Neural cell (in vitro differentiated cells): ENCODE measurements at regions not wholly inside any gene's neighbourhood (a gene's known extent, or its start where the extent isn't known, plus 50 kb on each side); places are given as distances from the start of the nearest gene placed in this dataset.

Experiments used
- H2AFZ ChIP-seq: fragments of 200-600, 300-800 bp; sonication (generic), shearing (Covaris generic); 2 replicates; pipeline ENCODE4 v1.6.0; 2014; ENCODE audit warnings: low read depth, mild to moderate bottlenecking, antibody characterized with exemption, low read length, moderate library complexity
- H3F3A ChIP-seq: fragments of 200-600 bp; shearing (Covaris generic); 2 replicates; pipeline ENCODE4 v1.6.1; 2016; ENCODE audit warnings: mild to moderate bottlenecking, moderate library complexity, mixed read lengths, antibody characterized with exemption, low read length; ENCODE audit not compliant: insufficient read depth, poor library complexity, severe bottlenecking
- H3K27ac ChIP-seq: fragments of 200-600, 300-800 bp; sonication (generic), shearing (Covaris generic); 2 replicates; pipeline ENCODE4 v1.5.1; 2014; ENCODE audit warnings: mild to moderate bottlenecking, low read length, moderate library complexity
- H3K27me3 ChIP-seq: fragments of 300-800, 200-600 bp; sonication (generic), shearing (Covaris generic); 2 replicates; pipeline ENCODE4 v1.6.0; 2014; ENCODE audit warnings: mild to moderate bottlenecking, low read depth, low read length, moderate library complexity; ENCODE audit not compliant: insufficient read depth
- H3K36me3 ChIP-seq: fragments of 300-800, 200-600 bp; sonication (generic), shearing (Covaris generic); 2 replicates; pipeline ENCODE4 v1.5.1; 2014; ENCODE audit warnings: mild to moderate bottlenecking, antibody characterized with exemption, low read length, moderate library complexity; ENCODE audit not compliant: insufficient read depth
- H3K4me2 ChIP-seq: fragments of 300-800, 200-600 bp; sonication (generic), shearing (Covaris generic); 2 replicates; pipeline ENCODE4 v1.6.0; 2014; ENCODE audit warnings: mild to moderate bottlenecking, low read length
- H3K4me3 ChIP-seq: fragments of 300-800, 200-600 bp; sonication (generic), shearing (Covaris generic); 2 replicates; pipeline ENCODE4 v1.5.1; 2014; ENCODE audit warnings: mild to moderate bottlenecking, low read length, moderate library complexity
- H3K79me2 ChIP-seq: fragments of 200-600 bp; shearing (Covaris generic); replicated peaks from 2 replicates; pipeline ENCODE4 v1.6.0; 2014; ENCODE audit warnings: mild to moderate bottlenecking, low read length, moderate library complexity; ENCODE audit not compliant: insufficient read depth
- H3K9ac ChIP-seq: fragments of 300-800, 200-600 bp; sonication (generic), shearing (Covaris generic); 2 replicates; pipeline ENCODE4 v1.6.1; 2016; ENCODE audit warnings: mild to moderate bottlenecking, low read length, mixed read lengths
- H3K9me2 ChIP-seq: fragments of 200-600 bp; shearing (Covaris generic); 2 replicates; pipeline ENCODE4 v1.6.1; 2016; ENCODE audit warnings: mild to moderate bottlenecking, low read length, mixed read lengths; ENCODE audit not compliant: insufficient read depth
- H3K9me3 ChIP-seq: fragments of 200-600, 300-800 bp; sonication (generic), shearing (Covaris generic); 2 replicates; pipeline ENCODE4 v1.6.1; 2016; ENCODE audit warnings: mild to moderate bottlenecking, mixed run types, low read length, moderate library complexity, mixed read lengths
- H4K20me1 ChIP-seq: fragments of 200-600 bp; shearing (Covaris generic); 2 replicates; pipeline ENCODE4 v1.6.1; 2016; ENCODE audit warnings: mild to moderate bottlenecking, mixed run types; ENCODE audit not compliant: insufficient read depth
- CTCF ChIP-seq: fragments of 450-650 bp; IDR thresholded peaks from 2 replicates; pipeline ENCODE4 v1.5.1; 2014; ENCODE audit warnings: antibody characterized with exemption, mild to moderate bottlenecking, moderate library complexity; ENCODE audit not compliant: poor library complexity, severe bottlenecking
- EP300 ChIP-seq: fragments of 450-650 bp; conservative IDR thresholded peaks from 2 replicates; pipeline ENCODE4 v1.6.1; 2014; ENCODE audit warnings: antibody characterized with exemption, mild to moderate bottlenecking, moderate library complexity; ENCODE audit not compliant: poor library complexity, severe bottlenecking
- EZH2 ChIP-seq: fragments of 200-600, 300-800 bp; shearing (Covaris generic), sonication (generic); IDR thresholded peaks from 2 replicates; pipeline ENCODE4 v1.6.1; 2014; ENCODE audit warnings: antibody characterized with exemption, low read length, borderline replicate concordance, mild to moderate bottlenecking; ENCODE audit not compliant: insufficient read depth, poor library complexity, severe bottlenecking
- MXI1 ChIP-seq: fragments of 450-650 bp; conservative IDR thresholded peaks from 2 replicates; pipeline ENCODE4 v1.6.1; 2014; ENCODE audit warnings: antibody characterized with exemption, mild to moderate bottlenecking; ENCODE audit not compliant: poor library complexity, severe bottlenecking
- POLR2AphosphoS5 ChIP-seq: IDR thresholded peaks from 2 replicates; pipeline ENCODE4 v1.6.1; 2012
- RAD21 ChIP-seq: fragments of 450-650 bp; conservative IDR thresholded peaks from 2 replicates; pipeline ENCODE4 v1.6.1; 2014; ENCODE audit warnings: antibody characterized with exemption, mild to moderate bottlenecking, moderate library complexity
- REST ChIP-seq: IDR thresholded peaks from 2 replicates; pipeline ENCODE4 v1.6.1; 2012; ENCODE audit warnings: borderline replicate concordance
- SMC3 ChIP-seq: fragments of 450-650 bp; conservative IDR thresholded peaks from 2 replicates; pipeline ENCODE4 v1.6.1; 2014; ENCODE audit warnings: antibody characterized with exemption, mild to moderate bottlenecking, moderate library complexity; ENCODE audit not compliant: poor library complexity
- TAF1 ChIP-seq: IDR thresholded peaks from 2 replicates; pipeline ENCODE4 v1.6.1; 2012; ENCODE audit warnings: low read depth

- Histone ChIP-seq H3K36me3 (no peaks in the 10 kb centered on the region), H3F3A (no peaks in the 10 kb centered on the region), H2AFZ (no peak overlapping the region), H3K27me3 (no peaks in the 10 kb centered on the region), H3K9me2 (no peaks in the 10 kb centered on the region), H3K27ac (no peak overlapping the region), H3K4me3 (no peak overlapping the region), H4K20me1 (no peaks in the 10 kb centered on the region), H3K4me2 (no peak overlapping the region), H3K79me2 (no peaks in the 10 kb centered on the region), H3K9ac (no peak overlapping the region), H3K9me3 (no peaks in the 10 kb centered on the region)
- TF ChIP-seq POLR2AphosphoS5 (no peak), EP300 (peak; percentile 92)
Observed at GRCh38 chr4:116320859-116321258, 764.5 kb downstream of the TRAM1L1 start.

GRCh38 chr4:116303736-116304188, 781.6 kb downstream of the TRAM1L1 start:
- Histone ChIP-seq H3K79me2 (no peaks in the 10 kb centered on the region), H3K9me3 (no peaks in the 10 kb centered on the region)
- TF ChIP-seq EP300: no peak

GRCh38 chr4:116302990-116303735, 782.2 kb downstream of the TRAM1L1 start:
- H3K9me2 ChIP-seq: no peaks in the 10 kb centered on the region
- H4K20me1 ChIP-seq: no peaks in the 10 kb centered on the region
- no peaks in the 10 kb centered on the region for H3K27me3 ChIP-seq
- no peak overlapping the region for H3K27ac ChIP-seq
- no peaks in the 10 kb centered on the region for H3K36me3 ChIP-seq
- no peak for TF ChIP-seq POLR2AphosphoS5
- TF ChIP-seq SMC3: no peak
- no peak for TF ChIP-seq TAF1
- TF ChIP-seq RAD21: no peak
- TF ChIP-seq CTCF: no peak
- no peak for TF ChIP-seq EP300
- no peak for TF ChIP-seq MXI1
- no peak for TF ChIP-seq REST
- TF ChIP-seq EZH2: no peak
- H3K4me2 ChIP-seq: no peak overlapping the region
- no peak overlapping the region for H3K9ac ChIP-seq
- no peak overlapping the region for H2AFZ ChIP-seq
- H3K4me3 ChIP-seq: no peak overlapping the region
- no peaks in the 10 kb centered on the region for H3K79me2 ChIP-seq
- no peaks in the 10 kb centered on the region for H3F3A ChIP-seq
- H3K9me3 ChIP-seq: no peaks in the 10 kb centered on the region

More at GRCh38 chr4:116303736-116304188, 781.6 kb downstream of the TRAM1L1 start:
- Histone ChIP-seq H3K9ac (no peak overlapping the region), H3K9me2 (no peaks in the 10 kb centered on the region), H3K4me3 (no peak overlapping the region), H4K20me1 (no peaks in the 10 kb centered on the region), H3K36me3 (no peaks in the 10 kb centered on the region), H3K4me2 (no peak overlapping the region), H3K27me3 (no peaks in the 10 kb centered on the region), H3K27ac (no peak overlapping the region), H2AFZ (no peak overlapping the region), H3F3A (no peaks in the 10 kb centered on the region)
